ENCODE measurements at regions not wholly inside any gene's neighbourhood (a gene's known extent, or its start where the extent isn't known, plus 50 kb on each side); places are given as distances from the start of the nearest gene placed in this dataset.

DNA sequence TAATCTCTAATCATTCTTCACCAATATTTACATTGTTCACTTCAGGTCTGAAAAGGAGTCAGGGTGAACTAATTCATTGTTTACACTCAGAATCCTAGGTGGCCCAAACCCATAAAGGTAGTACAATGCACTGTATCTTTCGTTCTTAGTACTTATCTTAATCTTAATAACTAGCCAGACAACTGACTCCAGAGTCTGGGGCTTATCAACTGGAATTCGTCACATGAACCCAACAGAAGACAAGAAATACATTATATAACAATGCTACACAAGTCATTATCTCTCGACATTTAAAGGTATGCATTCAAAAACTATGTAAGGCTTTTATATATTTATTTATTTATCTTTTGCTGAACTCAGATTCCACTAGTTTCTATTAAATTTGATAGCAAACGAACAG, 125.9 kb upstream of the ESRRG start:
- Histone ChIP-seq H2AFZ (ENCODE audit: low read length) (no peak overlapping the region), H3K79me2 (ENCODE audit: insufficient read depth, low read length) (no peaks in the 10 kb centered on the region), H3K9ac (ENCODE audit: low read depth, low read length, poor library complexity, severe bottlenecking) (no peak overlapping the region), H3F3A (ENCODE audit: low read depth) (no peaks in the 10 kb centered on the region), H4K20me1 (ENCODE audit: insufficient read depth, low read length, poor library complexity, severe bottlenecking) (no peaks in the 10 kb centered on the region), H3K4me2 (ENCODE audit: low read depth, low read length, poor library complexity, severe bottlenecking) (no peak overlapping the region), H3K4me1 (ENCODE audit: insufficient read depth, low read length, poor library complexity, severe bottlenecking) (no peaks in the 10 kb centered on the region), H3K36me3 (ENCODE audit: insufficient read depth, low read length) (no peaks in the 10 kb centered on the region), H3K9me2 (replicated peaks; ENCODE audit: low read depth, low read length) (no peaks in the 10 kb centered on the region), H3K9me3 (ENCODE audit: insufficient read depth, low read depth, low read length) (no peaks in the 10 kb centered on the region), H3K4me3 (ENCODE audit: low read length, poor library complexity, severe bottlenecking) (no peak overlapping the region), H3K27me3 (ENCODE audit: insufficient read depth, low read length, poor library complexity, severe bottlenecking) (no peaks in the 10 kb centered on the region)
- TF ChIP-seq CTCF (conservative IDR thresholded peaks at IDR 0.05; ENCODE audit: low read length), result no peak
- TF ChIP-seq EZH2phosphoT487 (IDR thresholded peaks at IDR 0.05; ENCODE audit: borderline replicate concordance), result no peak

DNA sequence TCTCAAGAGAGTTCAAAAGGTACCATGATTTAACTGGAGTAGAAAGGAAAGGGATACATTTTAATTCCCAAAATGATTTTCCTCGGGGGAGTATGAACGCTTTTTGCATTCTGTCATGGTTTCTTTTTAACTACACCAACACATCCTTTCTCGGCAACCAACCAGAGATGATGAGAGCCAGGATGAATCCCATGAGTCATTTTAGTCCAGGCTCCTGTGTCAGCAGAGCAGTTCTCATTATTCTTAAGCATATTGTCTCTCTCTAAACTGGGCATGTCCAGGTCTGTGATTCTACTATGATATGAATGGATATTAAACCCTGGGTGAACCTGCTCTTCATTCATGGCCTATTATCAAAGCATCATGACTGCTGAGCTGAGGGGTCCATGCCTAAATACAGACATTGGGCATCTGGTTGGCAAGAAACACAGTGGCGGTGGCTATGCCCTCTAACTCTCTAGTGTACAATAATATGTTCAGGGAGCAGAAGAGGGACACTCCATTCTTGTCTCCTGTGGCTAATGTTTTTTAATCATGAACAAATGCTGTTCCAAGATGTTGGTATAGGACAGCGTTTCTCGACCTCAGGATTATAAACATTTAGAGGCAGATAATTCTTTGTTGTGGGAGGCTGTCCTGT, 124.3 kb upstream of the ESRRG start:
- H3K27me3 ChIP-seq (ENCODE audit: insufficient read depth, low read length, poor library complexity, severe bottlenecking), result no peaks in the 10 kb centered on the region
- no peaks in the 10 kb centered on the region for H4K20me1 ChIP-seq (ENCODE audit: insufficient read depth, low read length, poor library complexity, severe bottlenecking)
- H3K4me1 ChIP-seq (ENCODE audit: insufficient read depth, low read length, poor library complexity, severe bottlenecking), result no peaks in the 10 kb centered on the region
- no peaks in the 10 kb centered on the region for H3K36me3 ChIP-seq (ENCODE audit: insufficient read depth, low read length)
- H3K4me3 ChIP-seq (ENCODE audit: low read length, poor library complexity, severe bottlenecking), result no peak overlapping the region
- H3K9ac ChIP-seq (ENCODE audit: low read depth, low read length, poor library complexity, severe bottlenecking), result no peak overlapping the region
- H3K9me3 ChIP-seq (ENCODE audit: insufficient read depth, low read depth, low read length), result no peaks in the 10 kb centered on the region
- TF ChIP-seq EZH2phosphoT487 (IDR thresholded peaks at IDR 0.05; ENCODE audit: borderline replicate concordance) (no peak), CTCF (conservative IDR thresholded peaks at IDR 0.05; ENCODE audit: low read length) (no peak)
- H3K79me2 ChIP-seq (ENCODE audit: insufficient read depth, low read length), result no peaks in the 10 kb centered on the region
- H2AFZ ChIP-seq (ENCODE audit: low read length), result no peak overlapping the region
- H3K9me2 ChIP-seq (replicated peaks; ENCODE audit: low read depth, low read length), result no peaks in the 10 kb centered on the region
- H3F3A ChIP-seq (ENCODE audit: low read depth), result no peaks in the 10 kb centered on the region
- no peak overlapping the region for H3K4me2 ChIP-seq (ENCODE audit: low read depth, low read length, poor library complexity, severe bottlenecking)

DNA sequence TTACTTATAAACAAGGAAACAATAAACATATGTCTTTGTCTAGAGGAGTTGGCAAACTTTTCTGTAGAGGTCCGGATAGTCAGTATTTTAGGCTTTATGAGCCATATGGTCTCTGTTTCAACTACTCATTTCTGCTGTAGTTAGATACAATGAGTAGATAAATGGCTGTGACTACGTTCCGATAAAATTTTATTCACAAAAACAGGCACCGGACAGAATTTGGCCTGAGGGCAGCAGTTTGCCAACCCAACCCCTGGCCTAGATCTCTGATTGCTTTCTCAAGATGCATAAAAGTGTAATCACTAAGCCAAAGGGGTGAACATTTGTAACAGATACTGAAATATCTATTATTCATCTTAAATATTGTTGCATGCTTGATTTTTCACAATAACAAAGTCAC, 123.1 kb upstream of the ESRRG start:
- Histone ChIP-seq H2AFZ (ENCODE audit: low read length) (no peak overlapping the region), H3K4me2 (ENCODE audit: low read depth, low read length, poor library complexity, severe bottlenecking) (no peak overlapping the region), H3K9ac (ENCODE audit: low read depth, low read length, poor library complexity, severe bottlenecking) (no peak overlapping the region), H3K9me2 (replicated peaks; ENCODE audit: low read depth, low read length) (no peaks in the 10 kb centered on the region), H3K4me3 (ENCODE audit: low read length, poor library complexity, severe bottlenecking) (no peak overlapping the region), H3K27me3 (ENCODE audit: insufficient read depth, low read length, poor library complexity, severe bottlenecking) (no peaks in the 10 kb centered on the region), H3F3A (ENCODE audit: low read depth) (no peaks in the 10 kb centered on the region), H4K20me1 (ENCODE audit: insufficient read depth, low read length, poor library complexity, severe bottlenecking) (no peaks in the 10 kb centered on the region), H3K9me3 (ENCODE audit: insufficient read depth, low read depth, low read length) (no peaks in the 10 kb centered on the region), H3K36me3 (ENCODE audit: insufficient read depth, low read length) (no peaks in the 10 kb centered on the region), H3K79me2 (ENCODE audit: insufficient read depth, low read length) (no peaks in the 10 kb centered on the region), H3K4me1 (ENCODE audit: insufficient read depth, low read length, poor library complexity, severe bottlenecking) (no peaks in the 10 kb centered on the region)
- TF ChIP-seq CTCF (conservative IDR thresholded peaks at IDR 0.05; ENCODE audit: low read length) (no peak), EZH2phosphoT487 (IDR thresholded peaks at IDR 0.05; ENCODE audit: borderline replicate concordance) (no peak)

Data from Loucy (cell line).